Limb (tissue), 2 donors: ENCODE measurements at regions not wholly inside any gene's neighbourhood (a gene's known extent, or its start where the extent isn't known, plus 50 kb on each side); places are given as distances from the start of the nearest gene placed in this dataset.
A peak's percentile ranks its signal among the peaks of the same experiment; 100 is the strongest.
"Not testable (repeated sequence)": the region's sequence is repeated elsewhere in the genome, so short reads cannot be mapped to it uniquely, and the experiment has no call there.

Source experiments
- DNase-seq, 2 donors: peaks; one replicate each; pipeline ENCODE4 v3.0.0-alpha.2; 2016; ENCODE audit errors: extremely low spot score in 2 of 2

GRCh38 chr7:65317372-65317771, 56.3 kb upstream of the ZNF92 start:
- no peak for DNase-seq

GRCh38 chr7:65310761-65311160, 62.9 kb upstream of the ZNF92 start:
- DNase-seq, result no peak

- no peak for DNase-seq
These were observed 65.4 kb upstream of the ZNF92 start for GRCh38 chr7:65308300-65308678.

GRCh38 chr7:65307651-65308299, 65.9 kb upstream of the ZNF92 start:
- DNase-seq, result peak; percentile 65 to 71

GRCh38 chr7:65304175-65304574, 69.5 kb upstream of the ZNF92 start:
- DNase-seq, result no peak

- DNase-seq, result no peak
These were observed 70.8 kb upstream of the ZNF92 start for GRCh38 chr7:65302883-65303282.

- no peak for DNase-seq
These were observed 72.6 kb upstream of the ZNF92 start for GRCh38 chr7:65301007-65301406.

- DNase-seq, result no peak
These were observed 78.2 kb upstream of the ZNF92 start for GRCh38 chr7:65295409-65295808.

- not testable (repeated sequence) for DNase-seq
These were observed 83.3 kb upstream of the ZNF92 start for GRCh38 chr7:65290340-65290739.

GRCh38 chr7:65287023-65287422, 86.6 kb upstream of the ZNF92 start:
- no peak for DNase-seq

GRCh38 chr7:65285906-65286864, 87.5 kb upstream of the ZNF92 start:
- DNase-seq, result no peak

GRCh38 chr7:65285241-65285640, 88.4 kb upstream of the ZNF92 start:
- DNase-seq, result not testable (repeated sequence)

GRCh38 chr7:65279795-65280194, 93.9 kb upstream of the ZNF92 start:
- DNase-seq, result no peak

- DNase-seq, result no peak
These were observed 96.8 kb upstream of the ZNF92 start for GRCh38 chr7:65276822-65277221.

GRCh38 chr7:65271502-65271901, 102.2 kb upstream of the ZNF92 start:
- not testable (repeated sequence) for DNase-seq

GRCh38 chr7:65269150-65269856, 104.4 kb upstream of the ZNF92 start:
- DNase-seq, result peak; percentile 77 to 86

- no peak for DNase-seq
These were observed 104.9 kb upstream of the ZNF92 start for GRCh38 chr7:65268782-65269149.

GRCh38 chr7:65265933-65266519, 107.6 kb upstream of the ZNF92 start:
- DNase-seq, result no peak

- no peak for DNase-seq
These were observed 109.4 kb upstream of the ZNF92 start for GRCh38 chr7:65264258-65264657.

- not testable (repeated sequence) for DNase-seq
These were observed 113.0 kb upstream of the ZNF92 start for GRCh38 chr7:65260673-65261072.

GRCh38 chr7:65259864-65260525, 113.7 kb upstream of the ZNF92 start:
- not testable (repeated sequence) for DNase-seq
